ENCODE measurements at regions not wholly inside any gene's neighbourhood (a gene's known extent, or its start where the extent isn't known, plus 50 kb on each side); places are given as distances from the start of the nearest gene placed in this dataset.

DNA sequence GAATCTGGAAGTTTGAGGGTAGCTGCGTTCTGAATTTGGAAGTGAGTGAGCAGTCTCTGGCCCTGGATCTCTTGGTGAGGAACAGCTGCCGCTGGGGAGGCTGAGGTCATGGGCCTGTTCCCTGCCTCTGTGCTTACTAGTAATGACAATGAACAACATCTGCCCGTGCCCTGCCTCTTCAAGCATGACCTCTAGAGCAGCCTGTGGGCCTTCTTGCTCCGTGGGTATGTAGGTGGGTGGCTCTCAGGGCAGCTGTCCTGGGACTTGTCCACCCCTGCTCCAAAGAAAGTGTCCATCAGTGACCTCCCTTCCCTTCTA is 186.2 kb downstream of the CXCL12 start:
- DNase-seq (ENCODE audit: low read depth in 2 of 2) = no peak

DNA sequence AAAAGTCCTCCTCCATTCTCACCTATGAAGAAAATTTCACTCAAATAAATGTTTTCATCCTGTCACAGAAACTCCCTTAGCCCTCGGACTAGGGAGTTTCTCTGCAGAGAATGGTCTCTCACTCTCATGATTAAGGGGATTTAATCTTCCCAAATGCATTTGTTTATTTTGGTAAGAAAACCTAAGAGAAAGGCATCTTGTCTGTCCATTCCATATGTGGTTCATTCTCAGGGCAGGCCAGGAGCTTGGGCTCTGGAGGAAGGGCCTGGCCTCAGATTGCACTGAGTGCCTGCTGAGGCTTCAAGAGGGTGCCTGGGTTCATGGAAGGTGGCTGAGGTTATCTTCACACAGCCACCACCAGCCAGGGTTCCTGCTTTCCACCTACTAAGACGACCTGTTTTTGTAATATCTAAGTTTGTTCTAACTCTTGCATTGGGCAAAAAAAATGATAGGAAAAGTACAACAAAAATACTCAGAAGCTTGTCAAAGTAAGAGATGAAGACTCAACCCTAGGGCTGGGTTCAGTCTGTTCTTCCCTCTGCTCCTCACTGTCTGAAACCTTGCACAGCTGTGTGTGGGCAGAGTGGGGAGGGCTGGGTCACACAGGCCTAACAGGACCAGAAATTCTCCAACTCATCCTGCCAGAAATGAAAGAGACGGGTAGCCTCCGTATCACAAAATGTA is 186.7 kb downstream of the CXCL12 start:
- no peak for DNase-seq (ENCODE audit: low read depth in 2 of 2)

DNA sequence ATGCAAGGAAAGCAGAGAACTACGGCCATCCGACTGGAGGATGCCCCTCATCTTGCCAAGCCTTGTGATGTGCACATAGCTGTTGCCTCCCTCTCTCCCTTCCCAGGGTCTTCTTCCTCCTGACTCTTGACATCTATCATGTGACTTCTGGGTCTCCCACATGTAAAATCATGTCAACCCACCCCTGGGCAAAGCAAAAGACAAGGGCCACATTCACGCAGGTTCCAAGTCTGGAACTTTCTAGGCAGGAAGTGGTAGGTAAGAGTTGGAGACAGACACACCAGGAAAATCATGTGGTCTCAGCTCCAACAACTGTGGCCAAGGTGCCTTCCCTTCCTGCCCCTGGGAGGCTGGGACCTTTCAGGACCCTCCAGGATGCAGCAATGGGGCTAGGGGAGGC is 187.3 kb downstream of the CXCL12 start:
- no peak for DNase-seq (ENCODE audit: low read depth in 2 of 2)

- DNase-seq (ENCODE audit: low read depth in 2 of 2) = no peak
Observed at GRCh38 chr10:44196336-44196735, 188.6 kb downstream of the CXCL12 start.

DNA sequence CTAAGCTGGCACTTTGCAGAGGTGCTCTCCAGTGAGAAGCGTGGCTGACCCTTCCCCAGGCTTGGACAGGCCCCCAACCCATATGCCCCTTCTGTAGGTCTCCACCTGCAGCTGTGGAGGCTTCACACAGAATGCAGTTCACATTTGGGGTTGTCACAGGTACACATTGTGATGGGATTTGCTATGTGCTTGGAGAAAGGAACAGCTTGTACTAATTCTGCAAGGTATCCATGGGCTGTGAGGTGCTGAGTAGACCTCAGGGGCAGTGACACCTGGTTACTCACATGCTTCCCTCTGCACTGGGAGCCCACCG is 188.9 kb downstream of the CXCL12 start:
- no peak for DNase-seq (ENCODE audit: low read depth in 2 of 2)

GRCh38 chr10:44195112-44196007 is 189.5 kb downstream of the CXCL12 start:
- DNase-seq (ENCODE audit: low read depth in 2 of 2) = no peak

DNA sequence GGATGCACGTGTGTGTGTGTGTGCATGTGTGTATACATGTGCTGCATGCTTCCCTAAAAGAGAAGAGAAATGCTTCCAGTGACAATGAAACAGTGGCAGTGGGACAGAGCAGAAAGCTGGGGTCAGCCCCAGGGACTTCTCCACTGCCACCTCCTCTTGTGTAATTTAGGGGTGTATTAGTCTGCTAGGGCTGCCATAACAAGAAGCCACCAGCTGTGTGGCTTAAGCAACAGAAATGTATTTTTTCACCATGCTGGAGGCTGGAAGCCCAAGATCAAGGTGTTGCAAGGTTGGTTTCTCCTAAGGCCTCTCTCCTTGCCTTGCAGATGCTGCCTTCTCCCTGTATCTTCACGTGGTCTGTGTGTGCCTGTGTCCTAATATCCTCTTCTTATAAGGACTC is 190.5 kb downstream of the CXCL12 start:
- DNase-seq (ENCODE audit: low read depth in 2 of 2) = no peak

- no peak for DNase-seq (ENCODE audit: low read depth in 2 of 2)
Observed at GRCh38 chr10:44193567-44194220, 191.2 kb downstream of the CXCL12 start.

DNA sequence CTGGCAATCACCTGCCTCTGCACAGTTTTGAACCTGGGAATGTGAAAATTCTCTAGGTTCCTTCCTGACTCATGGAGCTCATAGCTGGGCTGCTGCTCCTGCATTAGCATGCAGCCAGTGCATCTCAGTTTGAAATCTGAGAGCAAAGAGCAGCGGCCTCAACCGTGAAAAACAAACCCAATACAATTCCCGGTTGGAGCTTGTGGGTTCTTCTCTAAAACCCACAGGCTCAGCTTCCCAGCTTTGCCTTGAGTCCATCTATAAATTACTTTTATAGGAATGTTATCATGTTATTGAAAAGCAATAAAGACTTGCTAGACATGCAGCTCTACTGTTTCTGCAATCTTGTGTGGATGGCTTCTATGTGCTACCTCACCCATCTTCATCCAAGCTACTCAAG is 191.7 kb downstream of the CXCL12 start:
- DNase-seq (ENCODE audit: low read depth in 2 of 2) = no peak

GRCh38 chr10:44192435-44192834 is 192.5 kb downstream of the CXCL12 start:
- no peak for DNase-seq (ENCODE audit: low read depth in 2 of 2)

DNA sequence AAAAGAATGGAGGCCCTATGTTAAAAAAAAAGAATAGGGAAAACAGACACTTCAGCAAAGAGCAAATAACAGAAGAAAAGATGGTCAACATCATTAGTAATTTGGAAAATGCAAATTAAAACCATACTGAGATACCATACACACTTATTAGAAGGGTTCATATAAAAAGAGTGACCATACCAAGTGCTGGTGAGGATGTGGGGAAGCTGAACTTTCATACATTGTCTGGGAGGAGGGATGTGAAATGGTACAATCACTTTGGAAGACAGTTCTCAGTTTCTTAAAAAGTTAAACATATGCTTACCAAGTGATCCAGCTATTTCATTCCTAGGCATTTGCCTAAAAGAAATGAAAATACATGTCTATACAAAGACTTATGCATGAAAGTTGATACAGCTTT is 194.4 kb downstream of the CXCL12 start:
- no peak for DNase-seq (ENCODE audit: low read depth in 2 of 2)

DNA sequence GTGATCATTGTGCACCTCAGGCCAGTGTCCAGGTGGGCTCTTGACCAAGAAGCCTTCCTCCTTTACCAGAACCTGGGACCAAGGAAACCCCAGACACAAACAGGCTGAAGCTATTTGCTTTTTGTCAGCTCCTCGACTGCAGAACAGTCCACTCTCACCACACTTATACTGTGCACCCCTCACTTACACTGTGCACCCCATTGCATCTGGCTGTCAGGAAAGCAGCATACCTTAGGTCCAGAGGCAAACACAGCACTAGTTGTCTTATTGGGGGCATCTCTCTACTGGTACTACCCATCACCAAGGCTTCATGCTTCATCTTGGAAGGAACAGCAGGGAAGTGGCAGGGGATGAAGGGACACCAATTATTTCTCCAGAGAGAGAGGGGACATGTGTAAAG is 198.1 kb downstream of the CXCL12 start:
- no peak for DNase-seq (ENCODE audit: low read depth in 2 of 2)

DNA sequence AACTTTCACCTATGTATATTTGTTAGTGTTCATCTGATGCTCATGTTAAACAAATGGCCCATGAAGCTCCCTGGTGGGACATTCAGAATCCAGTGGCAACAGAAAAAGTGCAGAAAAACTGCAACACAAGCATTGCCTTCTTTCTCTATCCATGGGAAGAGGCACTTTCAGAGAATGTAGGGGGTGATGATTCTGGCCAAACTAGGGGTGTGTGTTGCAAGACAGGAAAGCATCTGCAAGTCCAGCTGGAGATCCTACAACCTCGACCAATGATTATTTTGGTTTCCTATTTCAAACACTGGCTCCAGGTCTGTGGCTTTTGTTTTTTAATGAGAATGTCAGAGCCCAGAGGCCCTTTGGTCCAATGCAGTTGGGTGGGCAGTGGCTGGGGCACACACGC is 198.7 kb downstream of the CXCL12 start:
- DNase-seq (ENCODE audit: low read depth in 2 of 2) = no peak

- DNase-seq (ENCODE audit: low read depth in 2 of 2) = no peak
Observed at GRCh38 chr10:44185315-44185666, 199.6 kb downstream of the CXCL12 start.

GRCh38 chr10:44184633-44185314 is 200.1 kb downstream of the CXCL12 start:
- DNase-seq (ENCODE audit: low read depth in 2 of 2) = no peak

DNA sequence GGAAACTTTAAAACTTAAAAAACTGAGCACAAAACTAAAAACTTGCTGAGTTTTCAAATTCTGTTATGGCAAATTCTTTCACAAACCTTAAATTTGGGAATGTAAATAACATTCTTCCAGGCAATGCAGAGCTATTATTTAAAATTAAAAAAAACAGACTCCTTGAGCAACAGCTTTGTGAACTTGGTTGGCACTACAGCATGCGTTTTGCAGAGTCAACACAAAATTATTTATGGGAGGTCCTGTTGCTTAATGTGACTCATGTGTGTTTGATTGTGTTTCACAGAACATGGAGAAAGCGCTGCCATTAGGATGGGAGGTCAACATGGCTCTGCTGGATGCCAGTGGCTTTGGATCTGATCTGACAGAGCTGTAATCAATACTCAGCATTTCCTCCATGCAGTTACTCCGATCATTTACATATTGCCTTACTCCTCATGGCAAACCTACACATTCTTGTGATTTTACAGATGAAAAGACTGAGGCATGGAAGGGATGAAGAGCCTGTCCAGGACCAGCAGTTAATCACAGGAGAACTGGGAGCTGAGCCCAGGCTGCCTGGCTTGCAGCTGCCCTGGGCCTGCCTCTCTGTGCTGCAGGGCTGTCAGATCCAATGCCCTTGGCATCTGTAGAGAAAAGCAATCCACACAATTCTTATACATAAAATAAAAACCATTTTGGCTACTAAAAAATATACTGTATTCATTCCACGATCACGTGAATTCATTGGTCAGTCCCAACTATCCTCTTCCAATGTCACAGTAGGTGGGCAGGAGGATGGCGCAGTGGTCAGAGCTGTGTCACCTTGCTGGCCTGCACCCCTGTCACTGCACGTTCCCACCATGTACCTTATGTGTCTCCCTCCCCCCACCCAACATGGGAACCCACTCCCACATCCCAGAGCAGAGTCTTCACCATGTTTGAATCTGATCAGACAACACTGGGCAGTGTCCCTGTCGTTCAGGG is 200.9 kb downstream of the CXCL12 start:
- no peak for DNase-seq (ENCODE audit: low read depth in 2 of 2)

- no peak for DNase-seq (ENCODE audit: low read depth in 2 of 2)
Observed at GRCh38 chr10:44182909-44183308, 202.0 kb downstream of the CXCL12 start.

DNA sequence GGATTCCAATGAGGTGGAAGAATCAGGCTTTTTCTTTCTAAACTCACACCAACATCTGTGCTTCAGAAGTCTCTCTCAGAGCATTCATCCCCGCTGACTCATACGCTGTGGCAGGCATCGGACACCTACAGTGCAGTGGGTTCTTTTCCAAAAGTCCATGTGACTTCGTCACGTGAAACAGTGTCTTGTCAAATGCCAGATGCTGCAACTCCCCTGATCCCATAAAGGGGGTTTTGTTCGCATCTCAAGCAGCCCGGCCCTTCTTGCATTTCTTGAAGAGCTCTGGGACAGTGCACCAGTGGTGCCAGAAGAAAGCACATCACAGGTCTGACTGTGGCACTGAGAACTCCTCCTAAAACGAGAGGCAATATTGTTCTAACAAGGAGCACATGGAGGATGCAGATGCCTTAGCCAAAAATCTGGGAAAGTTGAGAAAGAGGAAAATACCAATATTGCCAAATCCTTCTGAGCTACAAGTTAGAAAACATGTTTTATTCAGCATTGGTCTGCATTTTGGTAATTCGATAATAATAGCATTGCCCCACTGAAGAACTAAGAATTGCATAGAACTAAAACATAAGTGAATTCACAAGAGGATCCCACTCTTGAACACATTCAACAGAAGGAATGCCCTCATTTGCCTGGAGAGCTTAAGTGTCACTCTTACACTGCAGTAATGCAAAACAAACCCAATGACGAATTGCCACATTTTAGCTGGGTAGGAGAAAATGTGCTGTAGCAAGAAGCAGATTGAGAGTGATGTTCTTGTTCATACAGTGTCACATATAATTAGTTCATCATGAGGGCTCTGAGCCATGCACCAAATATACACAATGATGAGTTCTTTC is 204.4 kb downstream of the CXCL12 start:
- DNase-seq (ENCODE audit: low read depth in 2 of 2) = no peak

DNA sequence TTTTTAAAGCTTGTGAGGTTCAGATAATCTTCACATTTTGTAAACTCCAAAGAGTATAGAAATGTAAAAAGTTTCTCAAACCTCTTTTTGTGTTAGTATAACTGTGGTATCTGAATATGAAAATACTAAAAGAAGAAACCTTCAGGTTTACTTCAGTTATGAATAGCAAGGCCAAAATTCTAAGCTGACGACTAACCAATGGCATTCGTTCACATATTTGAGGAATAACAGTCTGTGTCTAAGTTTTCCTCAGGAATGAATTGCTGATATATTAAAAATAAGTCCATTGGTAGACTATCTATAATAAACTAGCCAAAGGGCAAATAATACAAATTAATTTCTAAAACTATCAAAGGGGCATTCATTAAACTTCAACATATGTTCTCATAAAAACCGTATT is 206.0 kb downstream of the CXCL12 start:
- no peak for DNase-seq (ENCODE audit: low read depth in 2 of 2)

DNA sequence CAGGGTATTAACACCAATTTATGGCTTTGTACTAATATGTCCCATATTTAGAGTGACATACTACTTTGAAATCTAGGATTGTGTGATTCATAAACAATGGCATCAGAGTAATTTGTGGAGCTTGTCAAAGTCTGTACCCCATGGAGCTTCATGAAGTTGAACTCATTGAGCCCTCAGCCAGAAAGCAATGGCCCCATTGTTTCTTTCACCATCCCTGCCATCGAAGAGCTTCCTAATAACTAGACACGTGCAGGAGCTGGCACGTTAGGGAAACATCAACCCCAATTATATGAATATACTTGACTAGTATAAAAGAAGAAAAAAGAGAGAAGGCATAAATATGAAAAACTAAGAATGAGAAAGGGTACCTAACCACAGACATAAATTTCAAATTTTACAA is 206.6 kb downstream of the CXCL12 start:
- DNase-seq (ENCODE audit: low read depth in 2 of 2) = no peak

- no peak for DNase-seq (ENCODE audit: low read depth in 2 of 2)
Observed at GRCh38 chr10:44177610-44178009, 207.3 kb downstream of the CXCL12 start.
